Ishikawa (cell line): ENCODE measurements at regions not wholly inside any gene's neighbourhood (a gene's known extent, or its start where the extent isn't known, plus 50 kb on each side); places are given as distances from the start of the nearest gene placed in this dataset.

ENCODE experiments used
- CEBPB ChIP-seq: IDR thresholded peaks from 2 replicates; pipeline ENCODE4 v1.6.1; 2012
- EGR1 ChIP-seq: IDR thresholded peaks from 2 replicates; pipeline ENCODE4 v1.6.1; 2012
- EP300 ChIP-seq: IDR thresholded peaks from 2 replicates; pipeline ENCODE4 v1.6.1; 2012; ENCODE audit warnings: borderline replicate concordance
- FOXM1 ChIP-seq: IDR thresholded peaks from 2 replicates; pipeline ENCODE4 v1.6.1; 2012; ENCODE audit warnings: low read depth, borderline replicate concordance
- MAX ChIP-seq: IDR thresholded peaks from 2 replicates; pipeline ENCODE4 v1.6.1; 2012
- NFIC ChIP-seq: IDR thresholded peaks from 2 replicates; pipeline ENCODE4 v1.6.1; 2012
- RAD21 ChIP-seq: IDR thresholded peaks from 2 replicates; pipeline ENCODE4 v1.6.1; 2012; ENCODE audit warnings: low read depth
- REST ChIP-seq: IDR thresholded peaks from 2 replicates; pipeline ENCODE4 v1.6.1; 2012; ENCODE audit warnings: low read depth, mild to moderate bottlenecking
- TAF1 ChIP-seq: IDR thresholded peaks from 2 replicates; pipeline ENCODE4 v1.6.1; 2012; ENCODE audit warnings: low read depth, mild to moderate bottlenecking
- TCF12 ChIP-seq: IDR thresholded peaks from 2 replicates; pipeline ENCODE4 v1.6.1; 2012; ENCODE audit warnings: low read depth
- TEAD4 ChIP-seq: IDR thresholded peaks from 2 replicates; pipeline ENCODE4 v1.6.1; 2012
- USF1 ChIP-seq: IDR thresholded peaks from 2 replicates; pipeline ENCODE4 v1.6.1; 2012
- YY1 ChIP-seq: IDR thresholded peaks from 2 replicates; pipeline ENCODE4 v1.6.1; 2012; ENCODE audit warnings: low read depth

- no peak for TF ChIP-seq RAD21
- no peak for TF ChIP-seq TAF1
- no peak for TF ChIP-seq FOXM1
- no peak for TF ChIP-seq MAX
- TF ChIP-seq REST = no peak
- no peak for TF ChIP-seq EP300
- no peak for TF ChIP-seq YY1
- no peak for TF ChIP-seq TEAD4
- TF ChIP-seq NFIC = no peak
- no peak for TF ChIP-seq TCF12
- no peak for TF ChIP-seq CEBPB
- TF ChIP-seq USF1 = no peak
- no peak for TF ChIP-seq EGR1
These were observed 181.7 kb upstream of the ARID1B start for GRCh38 chr6:156595476-156595875.
